SH-SY5Y (cell line): ENCODE measurements at regions not wholly inside any gene's neighbourhood (a gene's known extent, or its start where the extent isn't known, plus 50 kb on each side); places are given as distances from the start of the nearest gene placed in this dataset.

Experiments used
- GATA2 ChIP-seq: IDR thresholded peaks from 2 replicates; pipeline ENCODE4 v1.6.1; 2011; ENCODE audit warnings: mild to moderate bottlenecking, low read depth, low read length
- GATA3 ChIP-seq: IDR thresholded peaks from 2 replicates; pipeline ENCODE4 v1.6.1; 2011; ENCODE audit warnings: low read depth, mild to moderate bottlenecking, low read length, moderate library complexity

DNA sequence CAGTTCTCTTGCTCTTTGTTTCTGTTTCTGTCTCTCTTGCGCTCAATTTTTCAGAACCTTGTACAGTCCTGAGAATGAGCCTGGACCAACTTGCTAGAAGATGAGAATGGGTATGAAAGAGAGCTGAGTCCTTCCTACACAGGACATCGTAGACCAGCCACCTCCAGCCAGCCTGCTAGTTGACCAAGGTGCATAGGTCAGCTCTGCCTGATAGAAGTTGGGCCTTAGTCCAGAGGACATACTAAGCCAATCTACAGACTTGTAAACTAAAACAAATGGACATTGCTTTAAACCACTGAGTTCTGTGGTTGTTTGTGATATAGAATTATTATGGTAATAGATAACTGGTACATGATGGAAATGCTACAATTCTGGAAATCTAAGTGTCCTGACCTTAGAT, 236.4 kb upstream of the ZFP64 start:
- TF ChIP-seq GATA2 = no peak
- no peak for TF ChIP-seq GATA3

GRCh38 chr20:52426856-52427255, 235.3 kb upstream of the ZFP64 start:
- TF ChIP-seq GATA3 (no peak), GATA2 (no peak)

DNA sequence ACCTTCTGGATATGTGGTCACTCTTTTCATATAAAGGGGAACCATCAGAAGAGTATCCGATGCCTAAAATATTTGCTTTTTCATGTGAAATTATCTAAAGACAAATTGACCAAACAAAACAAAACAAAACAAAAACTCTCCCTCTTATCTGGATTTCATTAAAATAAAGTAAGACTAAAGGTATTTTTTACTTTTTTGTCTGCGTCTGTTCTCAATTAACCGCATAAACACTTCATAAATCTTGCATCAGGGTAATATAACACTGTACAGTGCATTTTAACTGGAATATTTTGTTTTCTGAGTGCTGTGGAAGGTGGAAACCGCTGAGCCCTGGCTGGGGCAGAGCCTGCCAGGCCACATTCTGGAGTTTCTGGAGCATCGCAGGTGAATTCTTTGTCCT, 234.1 kb upstream of the ZFP64 start:
- TF ChIP-seq GATA3 = no peak
- no peak for TF ChIP-seq GATA2

DNA sequence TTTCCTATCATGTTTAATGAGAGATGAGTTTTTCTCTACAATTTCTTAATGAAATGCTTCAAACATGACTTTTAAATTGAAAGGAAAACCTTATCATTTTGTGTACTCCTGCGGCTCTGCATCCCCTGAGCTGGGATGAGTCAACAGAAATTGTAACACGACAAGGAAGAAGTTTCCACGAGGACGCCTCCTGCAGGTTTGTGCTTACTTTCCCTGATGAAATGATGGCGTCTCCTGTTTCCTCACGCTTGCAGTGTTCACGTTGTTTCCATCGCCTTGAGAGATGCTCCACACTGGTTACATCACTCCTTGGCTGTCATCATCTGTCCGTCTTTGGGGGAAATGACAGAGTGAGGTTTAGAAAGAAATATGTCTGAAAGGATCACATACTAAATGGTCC, 233.7 kb upstream of the ZFP64 start:
- no peak for TF ChIP-seq GATA3
- TF ChIP-seq GATA2 = no peak

GRCh38 chr20:52422574-52423336, 231.2 kb upstream of the ZFP64 start:
- no peak for TF ChIP-seq GATA2

GRCh38 chr20:52420805-52421204, 229.2 kb upstream of the ZFP64 start:
- TF ChIP-seq GATA3 (no peak), GATA2 (no peak)

DNA sequence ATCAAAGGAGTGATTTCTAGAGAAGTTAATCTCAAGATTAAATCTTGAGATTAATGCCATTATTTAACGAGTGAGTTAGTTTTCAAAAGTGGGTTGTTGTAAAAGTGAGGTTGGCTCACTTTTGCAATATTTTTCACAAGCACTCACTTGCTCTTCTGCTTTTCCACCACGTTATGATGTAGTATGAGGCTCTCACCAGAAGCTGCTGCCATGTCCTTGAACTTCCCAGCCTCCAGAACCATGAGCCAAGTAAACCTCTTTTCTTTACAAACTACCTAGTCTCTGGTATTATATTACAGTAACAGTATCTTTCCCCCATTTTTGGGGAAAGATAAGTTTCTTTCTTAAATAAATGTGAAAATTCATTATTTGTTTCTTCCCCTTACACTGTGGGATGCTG, 227.6 kb upstream of the ZFP64 start:
- TF ChIP-seq GATA3 = no peak
- TF ChIP-seq GATA2 = no peak

GRCh38 chr20:52416953-52417352, 225.4 kb upstream of the ZFP64 start:
- no peak for TF ChIP-seq GATA3
- TF ChIP-seq GATA2 = no peak

DNA sequence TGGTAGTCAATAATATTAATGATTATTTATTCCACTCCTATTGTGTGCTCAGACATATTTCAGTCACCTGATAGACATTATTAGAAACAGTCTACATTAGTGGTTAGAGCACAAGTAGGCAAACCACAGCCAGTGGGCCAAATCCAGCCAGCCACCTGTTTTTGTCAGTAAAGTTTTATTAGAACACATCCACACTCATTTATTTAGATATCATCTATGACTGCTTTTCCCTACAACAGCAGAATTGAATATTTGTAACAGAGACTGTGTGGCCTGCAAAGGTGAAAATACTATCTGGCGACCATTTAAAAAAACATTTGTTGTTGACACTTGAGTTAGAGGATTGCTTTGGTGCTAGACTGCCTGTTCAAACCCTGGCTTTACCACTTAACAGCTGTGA, 220.0 kb upstream of the ZFP64 start:
- TF ChIP-seq GATA2 (no peak), GATA3 (no peak)

- TF ChIP-seq GATA2 (no peak), GATA3 (no peak)
Observed at GRCh38 chr20:52410731-52411234, 219.2 kb upstream of the ZFP64 start.

- TF ChIP-seq GATA3 (no peak; the same call in 1 of the 2 replicates), GATA2 (peak; percentile 82)
Observed at GRCh38 chr20:52410182-52410647, 218.6 kb upstream of the ZFP64 start.

- TF ChIP-seq GATA2 = no peak
- TF ChIP-seq GATA3 = no peak
Observed at GRCh38 chr20:52405986-52406385, 214.4 kb upstream of the ZFP64 start.

- TF ChIP-seq GATA2 (no peak), GATA3 (no peak)
Observed at GRCh38 chr20:52405417-52405816, 213.8 kb upstream of the ZFP64 start.

- TF ChIP-seq GATA2 = no peak
- no peak for TF ChIP-seq GATA3
Observed at GRCh38 chr20:52404671-52405070, 213.1 kb upstream of the ZFP64 start.

DNA sequence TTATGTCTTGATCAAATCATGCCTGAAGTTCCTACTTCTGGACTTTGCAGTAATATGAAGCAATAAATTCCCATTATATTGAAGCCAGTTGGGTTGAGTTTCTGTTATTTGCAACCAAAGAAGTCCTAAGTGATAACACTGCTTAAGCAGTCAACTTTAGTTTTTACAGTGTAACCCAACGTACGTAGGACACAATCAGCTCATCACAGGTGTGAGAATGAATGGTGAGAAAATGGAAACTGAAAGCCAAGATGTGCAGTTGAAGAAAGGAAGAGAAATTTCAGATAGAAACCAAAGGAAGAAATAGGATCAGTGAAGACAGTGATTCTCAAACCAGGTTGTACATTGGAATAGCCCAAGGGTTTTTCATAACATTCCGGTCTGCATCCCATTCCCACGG, 211.4 kb upstream of the ZFP64 start:
- TF ChIP-seq GATA2 = no peak

- TF ChIP-seq GATA3 = no peak
- TF ChIP-seq GATA2 = no peak
Observed at GRCh38 chr20:52402514-52402913, 210.9 kb upstream of the ZFP64 start.

- TF ChIP-seq GATA2 (no peak), GATA3 (no peak)
Observed at GRCh38 chr20:52401431-52401830, 209.9 kb upstream of the ZFP64 start.
